ENCODE measurements at regions not wholly inside any gene's neighbourhood (a gene's known extent, or its start where the extent isn't known, plus 50 kb on each side); places are given as distances from the start of the nearest gene placed in this dataset.

GRCh38 chrX:125940985-125941384 lies 225.1 kb downstream of the DCAF12L2 start:
- TF ChIP-seq POLR2AphosphoS5 (IDR thresholded peaks at IDR 0.05; ENCODE audit: borderline replicate concordance, low read depth, low read length) (no peak), EZH2 (IDR thresholded peaks at IDR 0.05) (no peak)
